Stomach (tissue), 4 donors: ENCODE measurements at regions not wholly inside any gene's neighbourhood (a gene's known extent, or its start where the extent isn't known, plus 50 kb on each side); places are given as distances from the start of the nearest gene placed in this dataset.

Experiments used
- EP300 ChIP-seq: sonication (generic); formaldehyde crosslinking; IDR thresholded peaks from one replicate; pipeline ENCODE4 v1.6.1; 2017; ENCODE audit warnings: antibody characterized with exemption
- POLR2A ChIP-seq, 4 donors: fragments of 450-650 bp; IDR thresholded peaks; one replicate each; pipeline ENCODE4 v1.6.1; 2016; ENCODE audit warnings: antibody characterized with exemption in 4 of 4, control low read depth in 2 of 4, mild to moderate bottlenecking in 1 of 4, moderate library complexity in 1 of 4
- TF ChIP-seq, protein P1 (sequence below), 7 experiments: fragments of 450-650 bp in 4 of 7; fragments of 200-600 bp in 3 of 7; sonication (generic) in 3 of 7; IDR thresholded peaks; one replicate each; pipeline ENCODE4 v1.5.1; 2016 to 2019; ENCODE audit warnings: antibody characterized with exemption in 7 of 7, control low read depth in 2 of 7, mild to moderate bottlenecking in 1 of 7

- TF ChIP-seq, protein P1, sequence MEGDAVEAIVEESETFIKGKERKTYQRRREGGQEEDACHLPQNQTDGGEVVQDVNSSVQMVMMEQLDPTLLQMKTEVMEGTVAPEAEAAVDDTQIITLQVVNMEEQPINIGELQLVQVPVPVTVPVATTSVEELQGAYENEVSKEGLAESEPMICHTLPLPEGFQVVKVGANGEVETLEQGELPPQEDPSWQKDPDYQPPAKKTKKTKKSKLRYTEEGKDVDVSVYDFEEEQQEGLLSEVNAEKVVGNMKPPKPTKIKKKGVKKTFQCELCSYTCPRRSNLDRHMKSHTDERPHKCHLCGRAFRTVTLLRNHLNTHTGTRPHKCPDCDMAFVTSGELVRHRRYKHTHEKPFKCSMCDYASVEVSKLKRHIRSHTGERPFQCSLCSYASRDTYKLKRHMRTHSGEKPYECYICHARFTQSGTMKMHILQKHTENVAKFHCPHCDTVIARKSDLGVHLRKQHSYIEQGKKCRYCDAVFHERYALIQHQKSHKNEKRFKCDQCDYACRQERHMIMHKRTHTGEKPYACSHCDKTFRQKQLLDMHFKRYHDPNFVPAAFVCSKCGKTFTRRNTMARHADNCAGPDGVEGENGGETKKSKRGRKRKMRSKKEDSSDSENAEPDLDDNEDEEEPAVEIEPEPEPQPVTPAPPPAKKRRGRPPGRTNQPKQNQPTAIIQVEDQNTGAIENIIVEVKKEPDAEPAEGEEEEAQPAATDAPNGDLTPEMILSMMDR (IDR thresholded peaks at IDR 0.05) = no peak
- TF ChIP-seq POLR2A (IDR thresholded peaks at IDR 0.05) (no peak), EP300 (no peak)
Measured at GRCh38 chr5:3157214-3157613, 405.7 kb upstream of the IRX2 start.
